GM23248 (cell line): ENCODE measurements at regions not wholly inside any gene's neighbourhood (a gene's known extent, or its start where the extent isn't known, plus 50 kb on each side); places are given as distances from the start of the nearest gene placed in this dataset.

Source experiments
- EZH2 ChIP-seq: fragments of 200-600 bp; sonication (generic); IDR thresholded peaks from 2 replicates; pipeline ENCODE4 v1.6.1; 2018; ENCODE audit warnings: antibody characterized with exemption, mild to moderate bottlenecking; ENCODE audit not compliant: insufficient read depth, poor library complexity, severe bottlenecking
- EZH2phosphoT487 ChIP-seq: fragments of 200-600 bp; sonication (generic); IDR thresholded peaks from 2 replicates; pipeline ENCODE4 v1.6.1; 2018; ENCODE audit warnings: antibody characterized with exemption, moderate library complexity, mild to moderate bottlenecking, low read depth; ENCODE audit not compliant: insufficient read depth

DNA sequence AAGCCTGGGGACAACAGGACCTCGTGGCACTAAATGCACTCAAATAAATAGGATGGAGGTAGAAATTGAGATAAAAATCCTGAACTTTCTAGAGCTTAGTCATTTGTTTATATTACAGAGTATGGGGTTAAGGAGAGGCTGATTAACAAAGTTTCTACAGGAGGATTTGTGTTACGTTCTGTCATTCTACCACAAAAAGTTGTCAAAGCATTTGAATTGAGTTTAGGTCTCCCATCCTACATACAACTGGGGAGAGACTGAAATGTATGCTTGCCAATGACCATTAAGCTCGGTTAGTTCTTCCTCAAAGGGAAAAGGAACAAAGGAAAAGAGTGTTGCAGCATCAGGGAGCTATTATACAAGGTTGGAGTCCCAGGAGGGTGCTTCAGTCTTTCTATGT, 597.9 kb downstream of the COL12A1 start:
- no peak for TF ChIP-seq EZH2
- no peak for TF ChIP-seq EZH2phosphoT487
